Mesenchymal stem cell (in vitro differentiated cells and primary cell): ENCODE measurements at regions not wholly inside any gene's neighbourhood (a gene's known extent, or its start where the extent isn't known, plus 50 kb on each side); places are given as distances from the start of the nearest gene placed in this dataset.

Source experiments
- DNase-seq: peaks from one replicate; pipeline ENCODE4 v3.0.0-alpha.2; 2013
- H2AFZ ChIP-seq: one replicate; pipeline ENCODE4 v1.6.1; 2013; ENCODE audit warnings: low read depth, mild to moderate bottlenecking, control low read depth, inconsistent platforms, low read length, moderate library complexity
- H2AK5ac ChIP-seq: 2 replicates; pipeline ENCODE4 v1.6.1; 2013; ENCODE audit warnings: low read length, moderate library complexity, mild to moderate bottlenecking, inconsistent platforms; ENCODE audit not compliant: severe bottlenecking
- H2BK120ac ChIP-seq: one replicate; pipeline ENCODE4 v1.6.1; 2013; ENCODE audit warnings: low read depth, mild to moderate bottlenecking, inconsistent platforms, low read length, moderate library complexity
- H2BK12ac ChIP-seq, 2 experiments: one replicate each; pipeline ENCODE4 v1.6.1; 2013; ENCODE audit warnings: inconsistent platforms in 2 of 2, low read length in 2 of 2, mild to moderate bottlenecking in 2 of 2, moderate library complexity in 2 of 2, control low read depth in 1 of 2
- H2BK15ac ChIP-seq: one replicate; pipeline ENCODE4 v1.6.1; 2013; ENCODE audit warnings: mild to moderate bottlenecking, low read depth, inconsistent platforms; ENCODE audit not compliant: poor library complexity, severe bottlenecking
- H2BK5ac ChIP-seq: 2 replicates; pipeline ENCODE4 v1.6.1; 2013; ENCODE audit warnings: low read depth, mild to moderate bottlenecking, low read length, control low read depth, inconsistent platforms; ENCODE audit not compliant: poor library complexity, severe bottlenecking
- H3K14ac ChIP-seq, 2 experiments: one replicate each; pipeline ENCODE4 v1.6.1; 2013; ENCODE audit warnings: inconsistent platforms in 2 of 2, low read length in 2 of 2, control low read depth in 1 of 2, mild to moderate bottlenecking in 1 of 2, moderate library complexity in 1 of 2
- H3K18ac ChIP-seq, 2 experiments: one replicate each; pipeline ENCODE4 v1.6.1; 2013; ENCODE audit warnings: inconsistent platforms in 2 of 2, low read length in 2 of 2, control low read depth in 1 of 2, low read depth in 1 of 2, mild to moderate bottlenecking in 1 of 2
- H3K23ac ChIP-seq, 2 experiments: one replicate each; pipeline ENCODE4 v1.6.1; 2013; ENCODE audit warnings: inconsistent platforms in 2 of 2, low read length in 2 of 2, mild to moderate bottlenecking in 2 of 2, moderate library complexity in 2 of 2, control low read depth in 1 of 2
- H3K27ac ChIP-seq: 2 replicates; pipeline ENCODE4 v1.5.1; 2013; ENCODE audit warnings: mild to moderate bottlenecking, moderate library complexity, low read length, control low read depth, inconsistent platforms; ENCODE audit not compliant: poor library complexity, severe bottlenecking
- H3K27me3 ChIP-seq, 2 experiments: 2 replicates each; pipeline versions ENCODE4 v1.6.1 to v1.7.0; 2013; ENCODE audit warnings: low read length in 2 of 2, mild to moderate bottlenecking in 2 of 2, moderate library complexity in 2 of 2, control low read depth in 1 of 2, inconsistent platforms in 1 of 2; ENCODE audit not compliant: control insufficient read depth in 1 of 2, insufficient read depth in 1 of 2
- H3K36me3 ChIP-seq, 2 experiments: 2 replicates each; pipeline versions ENCODE4 v1.6.1 to v1.7.0; 2013; ENCODE audit warnings: low read length in 2 of 2, control low read depth in 1 of 2, inconsistent platforms in 1 of 2, low read depth in 1 of 2, mild to moderate bottlenecking in 1 of 2; ENCODE audit not compliant: insufficient read depth in 2 of 2, control insufficient read depth in 1 of 2
- H3K4ac ChIP-seq, 2 experiments: one replicate each; pipeline ENCODE4 v1.6.1; 2013; ENCODE audit warnings: inconsistent platforms in 2 of 2, low read length in 2 of 2, mild to moderate bottlenecking in 2 of 2, moderate library complexity in 2 of 2, control low read depth in 1 of 2, low read depth in 1 of 2
- H3K4me1 ChIP-seq: 2 replicates; pipeline ENCODE4 v1.6.1; 2013; ENCODE audit warnings: low read depth, low read length, control low read depth; ENCODE audit not compliant: control insufficient read depth, insufficient read depth
- H3K4me2 ChIP-seq: 2 replicates; pipeline ENCODE4 v1.6.1; 2013; ENCODE audit warnings: low read length, mild to moderate bottlenecking, inconsistent platforms; ENCODE audit not compliant: poor library complexity, severe bottlenecking
- H3K4me3 ChIP-seq, 2 experiments: 2 replicates each; pipeline versions ENCODE4 v1.5.1 to v1.7.0; 2013; ENCODE audit warnings: low read length in 2 of 2, mild to moderate bottlenecking in 2 of 2, control low read depth in 1 of 2, low read depth in 1 of 2; ENCODE audit not compliant: insufficient read depth in 1 of 2
- H3K79me1 ChIP-seq: replicated peaks from 2 replicates; pipeline ENCODE4 v1.6.1; 2013; ENCODE audit warnings: mild to moderate bottlenecking, control low read depth, low read length, inconsistent platforms; ENCODE audit not compliant: poor library complexity, severe bottlenecking
- H3K9ac ChIP-seq: 2 replicates; pipeline ENCODE4 v1.7.0; 2013; ENCODE audit warnings: mild to moderate bottlenecking, low read length, moderate library complexity
- H3K9me3 ChIP-seq: 2 replicates; pipeline ENCODE4 v1.7.0; 2013; ENCODE audit warnings: mild to moderate bottlenecking, low read length; ENCODE audit not compliant: control insufficient read depth
- H4K8ac ChIP-seq: one replicate; pipeline ENCODE4 v1.6.1; 2013; ENCODE audit warnings: inconsistent platforms, mild to moderate bottlenecking, low read length, moderate library complexity
- H4K91ac ChIP-seq: one replicate; pipeline ENCODE4 v1.6.1; 2013; ENCODE audit warnings: mild to moderate bottlenecking, low read length, inconsistent platforms
- WGBS: methylation state at CpG from one replicate; pipeline ENCODE4 v1.1.7; 2013; ENCODE audit warnings: mixed read lengths; 5-methylcytosine and 5-hydroxymethylcytosine counted together

- Histone ChIP-seq H3K4ac (no peak overlapping the region), H2AK5ac (no peak overlapping the region), H3K9me3 (no peaks in the 10 kb centered on the region), H2BK15ac (no peak overlapping the region), H2BK120ac (no peak overlapping the region), H4K91ac (no peak overlapping the region), H3K9ac (no peak overlapping the region), H2BK5ac (no peak overlapping the region), H2AFZ (no peak overlapping the region), H3K79me1 (no peaks in the 10 kb centered on the region), H3K18ac (no peak overlapping the region), H3K14ac (no peak overlapping the region), H3K4me2 (no peak overlapping the region), H4K8ac (no peak overlapping the region), H3K4me1 (peaks cover 2% of the 10 kb centered on the region), H3K4me3 (no peak overlapping the region), H3K27me3 (no peaks in the 10 kb centered on the region), H3K27ac (no peak overlapping the region), H2BK12ac (no peak overlapping the region), H3K23ac (no peak overlapping the region), H3K36me3 (no peaks in the 10 kb centered on the region)
- DNase-seq, result no peak
- WGBS, result 100% methylated on average over 3 of the region's 3 CpGs
Measured at GRCh38 chr3:106458952-106459351, 590.1 kb upstream of the CBLB start.

GRCh38 chr3:106466881-106467280 is 598.1 kb upstream of the CBLB start:
- Histone ChIP-seq H3K18ac (no peak overlapping the region), H4K8ac (no peak overlapping the region), H3K14ac (peak overlapping the region in 1 of 2 experiments; percentile 10), H2BK120ac (no peak overlapping the region), H3K23ac (no peak overlapping the region), H3K36me3 (no peaks in the 10 kb centered on the region), H3K4me2 (no peak overlapping the region), H3K9ac (no peak overlapping the region), H4K91ac (no peak overlapping the region), H2BK12ac (no peak overlapping the region), H2AFZ (peak overlapping the region; percentile 24), H2BK15ac (no peak overlapping the region), H3K79me1 (no peaks in the 10 kb centered on the region), H2BK5ac (no peak overlapping the region), H3K27ac (no peak overlapping the region), H3K4me3 (no peak overlapping the region), H3K4ac (no peak overlapping the region), H3K9me3 (no peaks in the 10 kb centered on the region), H3K4me1 (no peaks in the 10 kb centered on the region), H2AK5ac (no peak overlapping the region), H3K27me3 (no peaks in the 10 kb centered on the region)
- WGBS, result 97% methylated on average over 2 of the region's 2 CpGs
- no peak for DNase-seq

GRCh38 chr3:106473576-106474475 is 605.0 kb upstream of the CBLB start:
- Histone ChIP-seq H3K9ac (no peak overlapping the region), H3K4me2 (no peak overlapping the region), H3K14ac (no peak overlapping the region), H3K79me1 (no peaks in the 10 kb centered on the region), H2BK12ac (no peak overlapping the region), H3K27me3 (no peaks in the 10 kb centered on the region), H3K23ac (no peak overlapping the region), H2AFZ (no peak overlapping the region), H4K91ac (no peak overlapping the region), H3K9me3 (peaks cover 5% of the 10 kb centered on the region), H3K27ac (no peak overlapping the region), H2BK5ac (no peak overlapping the region), H2BK15ac (no peak overlapping the region), H3K18ac (no peak overlapping the region), H3K4me3 (no peak overlapping the region), H3K4ac (no peak overlapping the region), H3K4me1 (no peaks in the 10 kb centered on the region), H2BK120ac (no peak overlapping the region), H3K36me3 (no peaks in the 10 kb centered on the region), H4K8ac (no peak overlapping the region), H2AK5ac (no peak overlapping the region)
- no peak for DNase-seq
- 92% methylated on average over 5 of the region's 7 CpGs for WGBS

- H3K9ac ChIP-seq, result no peak overlapping the region
- peaks cover 13% of the 10 kb centered on the region for H3K9me3 ChIP-seq
- no peak overlapping the region for H2BK15ac ChIP-seq
- H3K4ac ChIP-seq, result no peak overlapping the region
- no peak overlapping the region for H2BK12ac ChIP-seq
- no peak overlapping the region for H2BK5ac ChIP-seq
- H2AK5ac ChIP-seq, result no peak overlapping the region
- H3K4me1 ChIP-seq, result no peaks in the 10 kb centered on the region
- no peak overlapping the region for H3K4me2 ChIP-seq
- H3K14ac ChIP-seq, result no peak overlapping the region
- H4K8ac ChIP-seq, result no peak overlapping the region
- DNase-seq, result no peak
- no peaks in the 10 kb centered on the region for H3K36me3 ChIP-seq
- no peak overlapping the region for H3K23ac ChIP-seq
- H2BK120ac ChIP-seq, result no peak overlapping the region
- H4K91ac ChIP-seq, result no peak overlapping the region
- no peak overlapping the region for H2AFZ ChIP-seq
- 94% methylated on average over 5 of the region's 5 CpGs for WGBS
- H3K27ac ChIP-seq, result no peak overlapping the region
- H3K27me3 ChIP-seq, result no peaks in the 10 kb centered on the region
- H3K18ac ChIP-seq, result no peak overlapping the region
- no peaks in the 10 kb centered on the region for H3K79me1 ChIP-seq
- H3K4me3 ChIP-seq, result no peak overlapping the region
Measured at GRCh38 chr3:106482451-106482850, 613.6 kb upstream of the CBLB start.
